Astrocyte (in vitro differentiated cells and primary cell): ENCODE measurements at regions not wholly inside any gene's neighbourhood (a gene's known extent, or its start where the extent isn't known, plus 50 kb on each side); places are given as distances from the start of the nearest gene placed in this dataset.

ENCODE experiments used
- DNase-seq: peaks from one replicate; pipeline ENCODE4 v3.0.0-alpha.2; 2010; ENCODE audit warnings: low read depth
- FAIRE-seq: peaks from 2 replicates; lab custom pipeline; 2011; peaks lifted over from hg19 to GRCh38; lab: Jason Lieb, UNC
- H2AFZ ChIP-seq: 2 replicates; pipeline ENCODE4 v1.6.0; 2012; ENCODE audit warnings: low read depth, low read length, inconsistent platforms
- H3K27ac ChIP-seq: 2 replicates; pipeline ENCODE4 v1.5.1; 2011; ENCODE audit warnings: low read depth, low read length, inconsistent platforms
- H3K27me3 ChIP-seq: 2 replicates; pipeline ENCODE4 v1.6.0; 2011; ENCODE audit warnings: low read length, inconsistent platforms; ENCODE audit not compliant: insufficient read depth
- H3K36me3 ChIP-seq: 2 replicates; pipeline ENCODE4 v1.5.1; 2011; ENCODE audit warnings: low read length, inconsistent platforms; ENCODE audit not compliant: insufficient read depth
- H3K4me1 ChIP-seq: 2 replicates; pipeline ENCODE4 v1.5.1; 2011; ENCODE audit warnings: low read length, inconsistent platforms; ENCODE audit not compliant: insufficient read depth
- H3K4me2 ChIP-seq: 2 replicates; pipeline ENCODE4 v1.6.0; 2012; ENCODE audit warnings: low read length, inconsistent platforms
- H3K4me3 ChIP-seq: 2 replicates; pipeline ENCODE4 v1.5.1; 2011; ENCODE audit warnings: low read depth, mild to moderate bottlenecking, low read length, inconsistent platforms; ENCODE audit not compliant: insufficient read depth
- H3K79me2 ChIP-seq: 2 replicates; pipeline ENCODE4 v1.6.0; 2012; ENCODE audit warnings: mild to moderate bottlenecking, low read length, inconsistent platforms; ENCODE audit not compliant: insufficient read depth
- H3K9ac ChIP-seq: 2 replicates; pipeline ENCODE4 v1.6.0; 2012; ENCODE audit warnings: mild to moderate bottlenecking, low read length, inconsistent platforms
- H3K9me3 ChIP-seq: 2 replicates; pipeline ENCODE4 v1.5.1; 2012; ENCODE audit warnings: low read depth, mild to moderate bottlenecking, low read length, inconsistent platforms; ENCODE audit not compliant: insufficient read depth
- H4K20me1 ChIP-seq: 2 replicates; pipeline ENCODE4 v1.6.0; 2012; ENCODE audit warnings: low read length, inconsistent platforms; ENCODE audit not compliant: insufficient read depth
- H3K27ac Mint-ChIP-seq: one replicate; pipeline ENCODE4 v1.8.0; 2021; ENCODE audit warnings: mild to moderate bottlenecking, mixed read lengths; ENCODE audit not compliant: unreplicated experiment
- H3K27me3 Mint-ChIP-seq: one replicate; pipeline ENCODE4 v1.8.0; 2021; ENCODE audit warnings: low read depth, mixed read lengths; ENCODE audit not compliant: unreplicated experiment
- H3K36me3 Mint-ChIP-seq: one replicate; pipeline ENCODE4 v1.8.0; 2021; ENCODE audit warnings: low read depth, mixed read lengths; ENCODE audit not compliant: unreplicated experiment
- H3K4me1 Mint-ChIP-seq: one replicate; pipeline ENCODE4 v1.8.0; 2021; ENCODE audit warnings: low read depth, mixed read lengths; ENCODE audit not compliant: unreplicated experiment
- H3K4me3 Mint-ChIP-seq: one replicate; pipeline ENCODE4 v1.8.0; 2021; ENCODE audit warnings: mild to moderate bottlenecking, moderate library complexity, mixed read lengths; ENCODE audit not compliant: unreplicated experiment
- H3K9me3 Mint-ChIP-seq: one replicate; pipeline ENCODE4 v1.8.0; 2021; ENCODE audit warnings: mild to moderate bottlenecking, mixed read lengths; ENCODE audit not compliant: unreplicated experiment
- EZH2 ChIP-seq: IDR thresholded peaks from 2 replicates; pipeline ENCODE4 v1.6.1; 2012; ENCODE audit warnings: mild to moderate bottlenecking, low read length, inconsistent platforms; ENCODE audit not compliant: insufficient read depth
- TF ChIP-seq, protein P1 (sequence below): IDR thresholded peaks from 2 replicates; pipeline ENCODE4 v1.5.1; 2011; ENCODE audit warnings: low read depth, mild to moderate bottlenecking, inconsistent platforms, low read length, moderate library complexity; ENCODE audit not compliant: insufficient read depth

- Histone ChIP-seq H3K9me3 (no peaks in the 10 kb centered on the region), H3K4me1 (no peaks in the 10 kb centered on the region), H3K27ac (no peak overlapping the region), H3K79me2 (no peaks in the 10 kb centered on the region), H3K27me3 (no peaks in the 10 kb centered on the region), H3K4me2 (no peak overlapping the region), H2AFZ (no peak overlapping the region), H3K36me3 (no peaks in the 10 kb centered on the region), H4K20me1 (no peaks in the 10 kb centered on the region), H3K9ac (no peak overlapping the region), H3K4me3 (no peak overlapping the region)
- TF ChIP-seq EZH2: no peak
- TF ChIP-seq, protein P1, sequence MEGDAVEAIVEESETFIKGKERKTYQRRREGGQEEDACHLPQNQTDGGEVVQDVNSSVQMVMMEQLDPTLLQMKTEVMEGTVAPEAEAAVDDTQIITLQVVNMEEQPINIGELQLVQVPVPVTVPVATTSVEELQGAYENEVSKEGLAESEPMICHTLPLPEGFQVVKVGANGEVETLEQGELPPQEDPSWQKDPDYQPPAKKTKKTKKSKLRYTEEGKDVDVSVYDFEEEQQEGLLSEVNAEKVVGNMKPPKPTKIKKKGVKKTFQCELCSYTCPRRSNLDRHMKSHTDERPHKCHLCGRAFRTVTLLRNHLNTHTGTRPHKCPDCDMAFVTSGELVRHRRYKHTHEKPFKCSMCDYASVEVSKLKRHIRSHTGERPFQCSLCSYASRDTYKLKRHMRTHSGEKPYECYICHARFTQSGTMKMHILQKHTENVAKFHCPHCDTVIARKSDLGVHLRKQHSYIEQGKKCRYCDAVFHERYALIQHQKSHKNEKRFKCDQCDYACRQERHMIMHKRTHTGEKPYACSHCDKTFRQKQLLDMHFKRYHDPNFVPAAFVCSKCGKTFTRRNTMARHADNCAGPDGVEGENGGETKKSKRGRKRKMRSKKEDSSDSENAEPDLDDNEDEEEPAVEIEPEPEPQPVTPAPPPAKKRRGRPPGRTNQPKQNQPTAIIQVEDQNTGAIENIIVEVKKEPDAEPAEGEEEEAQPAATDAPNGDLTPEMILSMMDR: no peak
- Mint-ChIP-seq H3K36me3 (no peaks in the 10 kb centered on the region), H3K4me1 (no peaks in the 10 kb centered on the region), H3K9me3 (no peaks in the 10 kb centered on the region), H3K27me3 (peaks cover 40% of the 10 kb centered on the region), H3K27ac (no peak overlapping the region), H3K4me3 (no peak overlapping the region)
- no peak for FAIRE-seq
- no peak for DNase-seq
Measured at GRCh38 chr2:239742377-239742776, 282.8 kb downstream of the NDUFA10 start.

GRCh38 chr2:239739206-239739605 is 285.9 kb downstream of the NDUFA10 start:
- H3K27ac ChIP-seq: no peak overlapping the region
- H3K4me1 Mint-ChIP-seq: no peaks in the 10 kb centered on the region
- H3K9ac ChIP-seq: no peak overlapping the region
- TF ChIP-seq, protein P1: no peak
- TF ChIP-seq EZH2: no peak
- no peaks in the 10 kb centered on the region for H3K27me3 ChIP-seq
- H3K36me3 ChIP-seq: no peaks in the 10 kb centered on the region
- no peak for FAIRE-seq
- no peak for DNase-seq
- H2AFZ ChIP-seq: no peak overlapping the region
- H3K27me3 Mint-ChIP-seq: peaks cover 33% of the 10 kb centered on the region
- H3K9me3 ChIP-seq: no peaks in the 10 kb centered on the region
- no peak overlapping the region for H3K4me3 Mint-ChIP-seq
- no peaks in the 10 kb centered on the region for H3K9me3 Mint-ChIP-seq
- no peaks in the 10 kb centered on the region for H3K4me1 ChIP-seq
- H3K27ac Mint-ChIP-seq: no peak overlapping the region
- H3K4me2 ChIP-seq: no peak overlapping the region
- H3K4me3 ChIP-seq: no peak overlapping the region
- no peaks in the 10 kb centered on the region for H4K20me1 ChIP-seq
- H3K36me3 Mint-ChIP-seq: no peaks in the 10 kb centered on the region
- H3K79me2 ChIP-seq: no peaks in the 10 kb centered on the region

GRCh38 chr2:239738159-239738558 is 287.0 kb downstream of the NDUFA10 start:
- Histone ChIP-seq H3K9me3 (peaks cover 4% of the 10 kb centered on the region), H3K27ac (no peak overlapping the region), H2AFZ (no peak overlapping the region), H3K27me3 (no peaks in the 10 kb centered on the region), H3K36me3 (no peaks in the 10 kb centered on the region), H3K4me3 (no peak overlapping the region), H3K79me2 (no peaks in the 10 kb centered on the region), H4K20me1 (no peaks in the 10 kb centered on the region), H3K4me2 (no peak overlapping the region), H3K4me1 (no peaks in the 10 kb centered on the region), H3K9ac (no peak overlapping the region)
- Mint-ChIP-seq H3K4me1 (no peaks in the 10 kb centered on the region), H3K9me3 (no peaks in the 10 kb centered on the region), H3K4me3 (no peak overlapping the region), H3K27me3 (peaks cover 27% of the 10 kb centered on the region), H3K27ac (no peak overlapping the region), H3K36me3 (no peaks in the 10 kb centered on the region)
- TF ChIP-seq, protein P1: no peak
- no peak for TF ChIP-seq EZH2
- no peak for DNase-seq
- FAIRE-seq: no peak
